Tibial nerve (tissue), 4 donors: ENCODE measurements at regions not wholly inside any gene's neighbourhood (a gene's known extent, or its start where the extent isn't known, plus 50 kb on each side); places are given as distances from the start of the nearest gene placed in this dataset.

Source experiments
- DNase-seq, 2 donors: peaks; one replicate each; pipeline ENCODE4 v3.0.0-alpha.2; 2019; ENCODE audit warnings: low spot score in 2 of 2
- H3K27ac ChIP-seq, 4 donors: fragments of 200-600 bp; sonication (generic) in 3 of 4; one replicate each; pipeline ENCODE4 v1.5.1; 2017 to 2019; ENCODE audit warnings: mild to moderate bottlenecking in 1 of 4
- H3K27me3 ChIP-seq, 2 donors: fragments of 200-600 bp; sonication (generic) in 1 of 2; one replicate each; pipeline versions ENCODE4 v1.5.1 to v1.6.0; 2017 to 2019
- H3K36me3 ChIP-seq, 3 donors: fragments of 200-600 bp; sonication (generic); one replicate each; pipeline ENCODE4 v1.5.1; 2018 to 2019
- H3K4me1 ChIP-seq, 4 donors: fragments of 200-600 bp; sonication (generic) in 3 of 4; one replicate each; pipeline ENCODE4 v1.5.1; 2017 to 2019
- H3K4me3 ChIP-seq, 4 donors: fragments of 200-600 bp; sonication (generic) in 3 of 4; one replicate each; pipeline ENCODE4 v1.5.1; 2017 to 2019; ENCODE audit warnings: mild to moderate bottlenecking in 1 of 4, moderate library complexity in 1 of 4
- H3K9me3 ChIP-seq, 4 donors: fragments of 200-600 bp; sonication (generic) in 3 of 4; one replicate each; pipeline ENCODE4 v1.5.1; 2017 to 2019
- CTCF ChIP-seq, 5 experiments: fragments of 200-600 bp in 3 of 5; fragments of 450-650 bp in 2 of 5; sonication (generic) in 3 of 5; IDR thresholded peaks; one replicate each; pipeline ENCODE4 v1.5.1; 2016 to 2019; ENCODE audit warnings: antibody characterized with exemption in 5 of 5, mild to moderate bottlenecking in 3 of 5, moderate library complexity in 2 of 5
- EP300 ChIP-seq, 2 donors: sonication (generic); formaldehyde crosslinking; IDR thresholded peaks; one replicate each; pipeline ENCODE4 v1.6.1; 2017; ENCODE audit warnings: antibody characterized with exemption in 2 of 2, mild to moderate bottlenecking in 1 of 2
- POLR2A ChIP-seq, 2 donors: fragments of 450-650 bp; IDR thresholded peaks; one replicate each; pipeline ENCODE4 v1.6.1; 2017; ENCODE audit warnings: antibody characterized with exemption in 2 of 2, mild to moderate bottlenecking in 2 of 2, moderate library complexity in 2 of 2
- WGBS, 2 donors: methylation state at CpG; one replicate each; pipeline ENCODE4 v1.1.5; 2018; 5-methylcytosine and 5-hydroxymethylcytosine counted together

GRCh38 chr20:3330046-3330741 is 77.3 kb downstream of the DNAAF9 start:
- Histone ChIP-seq H3K4me1 (no peaks in the 10 kb centered on the region), H3K27me3 (no peaks in the 10 kb centered on the region), H3K36me3 (peaks cover 0 to 91% (median 0%) of the 10 kb centered on the region in 3 donors), H3K27ac (no peak overlapping the region), H3K4me3 (no peak overlapping the region), H3K9me3 (no peaks in the 10 kb centered on the region)
- DNase-seq = no peak
- TF ChIP-seq CTCF (IDR thresholded peaks at IDR 0.05) (no peak), POLR2A (IDR thresholded peaks at IDR 0.05) (no peak), EP300 (IDR thresholded peaks at IDR 0.05) (no peak)
- WGBS, 2 donors = 82 to 84% methylated on average over 4 of the region's 4 CpGs

- Histone ChIP-seq H3K27ac (no peak overlapping the region), H3K4me1 (no peaks in the 10 kb centered on the region), H3K4me3 (no peak overlapping the region), H3K36me3 (peaks cover 0 to 92% (median 0%) of the 10 kb centered on the region in 3 donors), H3K27me3 (no peaks in the 10 kb centered on the region), H3K9me3 (no peaks in the 10 kb centered on the region)
- no peak for TF ChIP-seq EP300 (IDR thresholded peaks at IDR 0.05)
- no peak for DNase-seq
- 93% methylated on average over 4 of the region's 4 CpGs for WGBS, 2 donors
Measured at GRCh38 chr20:3328501-3328900, 79.0 kb downstream of the DNAAF9 start.

- TF ChIP-seq CTCF (IDR thresholded peaks at IDR 0.05) (no peak), POLR2A (IDR thresholded peaks at IDR 0.05) (no peak)
- no peaks in the 10 kb centered on the region for H3K4me1 ChIP-seq
- DNase-seq = no peak
- no peak overlapping the region for H3K4me3 ChIP-seq
- H3K9me3 ChIP-seq = no peaks in the 10 kb centered on the region
- peaks cover 0 to 90% (median 0%) of the 10 kb centered on the region in 3 donors for H3K36me3 ChIP-seq
- H3K27me3 ChIP-seq = no peaks in the 10 kb centered on the region
- H3K27ac ChIP-seq = no peak overlapping the region
- 77 to 83% methylated on average over 7 of the region's 7 CpGs for WGBS, 2 donors
Measured at GRCh38 chr20:3326779-3327521, 80.5 kb downstream of the DNAAF9 start.

- no peak overlapping the region for H3K4me3 ChIP-seq
- 53 to 59% methylated on average over 2 of the region's 2 CpGs for WGBS, 2 donors
- H3K4me1 ChIP-seq = no peaks in the 10 kb centered on the region
- TF ChIP-seq EP300 (IDR thresholded peaks at IDR 0.05) (no peak), POLR2A (IDR thresholded peaks at IDR 0.05) (no peak), CTCF (IDR thresholded peaks at IDR 0.05) (no peak)
- no peak for DNase-seq
- peaks cover 0 to 90% (median 2%) of the 10 kb centered on the region in 3 donors for H3K36me3 ChIP-seq
- H3K9me3 ChIP-seq = no peaks in the 10 kb centered on the region
- no peaks in the 10 kb centered on the region for H3K27me3 ChIP-seq
- H3K27ac ChIP-seq = no peak overlapping the region
Measured at GRCh38 chr20:3325864-3326263, 81.6 kb downstream of the DNAAF9 start.

- no peak for DNase-seq
- no peaks in the 10 kb centered on the region for H3K4me1 ChIP-seq
- H3K27me3 ChIP-seq = no peaks in the 10 kb centered on the region
- no peaks in the 10 kb centered on the region for H3K9me3 ChIP-seq
- TF ChIP-seq CTCF (IDR thresholded peaks at IDR 0.05) (no peak), POLR2A (IDR thresholded peaks at IDR 0.05) (no peak), EP300 (IDR thresholded peaks at IDR 0.05) (no peak)
- no peak overlapping the region for H3K27ac ChIP-seq
- H3K36me3 ChIP-seq = peaks cover 0 to 85% (median 4%) of the 10 kb centered on the region in 3 donors
- no peak overlapping the region for H3K4me3 ChIP-seq
- 86 to 89% methylated on average over 5 of the region's 5 CpGs for WGBS, 2 donors
Measured at GRCh38 chr20:3323398-3323797, 84.1 kb downstream of the DNAAF9 start.
